WERI-Rb-1 (cell line): ENCODE measurements at regions not wholly inside any gene's neighbourhood (a gene's known extent, or its start where the extent isn't known, plus 50 kb on each side); places are given as distances from the start of the nearest gene placed in this dataset.

Experiments used
- DNase-seq: peaks from one replicate; pipeline ENCODE4 v3.0.0-alpha.2; 2020
- H3K27ac ChIP-seq: fragments of 250-450 bp; sonication (Bioruptor Pico); 2 replicates; pipeline ENCODE4 v1.5.1; 2020; ENCODE audit warnings: mild to moderate bottlenecking, moderate library complexity
- H3K27me3 ChIP-seq: fragments of 250-450 bp; sonication (Bioruptor Pico); 2 replicates; pipeline ENCODE4 v1.5.1; 2021; ENCODE audit warnings: mild to moderate bottlenecking, low read depth, moderate library complexity; ENCODE audit not compliant: insufficient read depth, severe bottlenecking
- H3K36me3 ChIP-seq: fragments of 250-450 bp; sonication (Bioruptor Pico); 2 replicates; pipeline ENCODE4 v1.5.1; 2020; ENCODE audit warnings: mild to moderate bottlenecking, moderate library complexity
- H3K4me3 ChIP-seq: 2 replicates; pipeline ENCODE4 v1.5.1; 2011; ENCODE audit warnings: low read depth, mild to moderate bottlenecking, control low read depth, low read length
- H3K9me3 ChIP-seq: fragments of 250-450 bp; sonication (Bioruptor Pico); 2 replicates; pipeline ENCODE4 v1.5.1; 2021; ENCODE audit warnings: mild to moderate bottlenecking, moderate library complexity; ENCODE audit not compliant: severe bottlenecking
- TF ChIP-seq, protein P1 (sequence below): IDR thresholded peaks from 2 replicates; pipeline ENCODE4 v1.5.1; 2011; ENCODE audit warnings: low read depth, mild to moderate bottlenecking, control low read depth, inconsistent platforms, low read length

DNA sequence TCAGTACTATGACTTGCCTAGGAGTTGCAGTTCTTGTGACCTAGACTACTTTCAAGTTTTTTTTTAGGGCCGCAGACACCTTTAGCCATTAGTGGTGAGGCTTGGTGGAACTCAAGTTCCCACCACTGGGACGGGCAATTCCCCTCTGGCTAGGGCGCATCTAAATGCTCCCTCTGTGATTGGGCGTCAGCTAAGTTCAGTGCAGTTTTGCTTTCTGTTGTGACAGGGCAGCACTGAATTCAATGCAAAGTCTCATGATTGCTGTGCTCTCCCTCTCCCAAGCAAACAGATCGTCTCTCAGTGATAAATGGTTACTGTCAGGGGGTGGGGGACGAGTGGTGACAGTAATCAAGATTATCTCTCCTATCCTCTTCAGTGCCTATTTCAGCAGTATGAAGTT, 52.7 kb upstream of the FRMPD3 start:
- TF ChIP-seq, protein P1, sequence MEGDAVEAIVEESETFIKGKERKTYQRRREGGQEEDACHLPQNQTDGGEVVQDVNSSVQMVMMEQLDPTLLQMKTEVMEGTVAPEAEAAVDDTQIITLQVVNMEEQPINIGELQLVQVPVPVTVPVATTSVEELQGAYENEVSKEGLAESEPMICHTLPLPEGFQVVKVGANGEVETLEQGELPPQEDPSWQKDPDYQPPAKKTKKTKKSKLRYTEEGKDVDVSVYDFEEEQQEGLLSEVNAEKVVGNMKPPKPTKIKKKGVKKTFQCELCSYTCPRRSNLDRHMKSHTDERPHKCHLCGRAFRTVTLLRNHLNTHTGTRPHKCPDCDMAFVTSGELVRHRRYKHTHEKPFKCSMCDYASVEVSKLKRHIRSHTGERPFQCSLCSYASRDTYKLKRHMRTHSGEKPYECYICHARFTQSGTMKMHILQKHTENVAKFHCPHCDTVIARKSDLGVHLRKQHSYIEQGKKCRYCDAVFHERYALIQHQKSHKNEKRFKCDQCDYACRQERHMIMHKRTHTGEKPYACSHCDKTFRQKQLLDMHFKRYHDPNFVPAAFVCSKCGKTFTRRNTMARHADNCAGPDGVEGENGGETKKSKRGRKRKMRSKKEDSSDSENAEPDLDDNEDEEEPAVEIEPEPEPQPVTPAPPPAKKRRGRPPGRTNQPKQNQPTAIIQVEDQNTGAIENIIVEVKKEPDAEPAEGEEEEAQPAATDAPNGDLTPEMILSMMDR: no peak
- no peaks in the 10 kb centered on the region for H3K36me3 ChIP-seq
- DNase-seq: no peak
- H3K4me3 ChIP-seq: no peak overlapping the region
- peaks cover 2% of the 10 kb centered on the region for H3K27me3 ChIP-seq
- H3K9me3 ChIP-seq: no peaks in the 10 kb centered on the region
- H3K27ac ChIP-seq: no peak overlapping the region

GRCh38 chrX:107398115-107398514, 51.3 kb upstream of the FRMPD3 start:
- TF ChIP-seq, protein P1: no peak
- Histone ChIP-seq H3K27me3 (peaks cover 6% of the 10 kb centered on the region), H3K36me3 (no peaks in the 10 kb centered on the region), H3K9me3 (no peaks in the 10 kb centered on the region), H3K27ac (no peak overlapping the region), H3K4me3 (no peak overlapping the region)
- DNase-seq: no peak
